IPS DF 6.9 (cell line): ENCODE measurements at regions not wholly inside any gene's neighbourhood (a gene's known extent, or its start where the extent isn't known, plus 50 kb on each side); places are given as distances from the start of the nearest gene placed in this dataset.

Experiments used
- DNase-seq: peaks from one replicate; pipeline ENCODE4 v3.0.0-alpha.2; 2013; ENCODE audit warnings: low read depth, low spot score
- H3K27ac ChIP-seq: one replicate; pipeline ENCODE4 v1.5.1; 2013; ENCODE audit warnings: low read length, control low read depth
- H3K27me3 ChIP-seq: 2 replicates; pipeline ENCODE4 v1.6.1; 2013; ENCODE audit warnings: mild to moderate bottlenecking, low read length; ENCODE audit not compliant: control insufficient read depth, insufficient read depth
- H3K36me3 ChIP-seq: 2 replicates; pipeline ENCODE4 v1.6.1; 2013; ENCODE audit warnings: low read length; ENCODE audit not compliant: control insufficient read depth, insufficient read depth
- H3K4me1 ChIP-seq: 2 replicates; pipeline ENCODE4 v1.6.1; 2013; ENCODE audit warnings: low read length; ENCODE audit not compliant: control insufficient read depth, insufficient read depth
- H3K4me3 ChIP-seq: 2 replicates; pipeline ENCODE4 v1.5.1; 2013; ENCODE audit warnings: mild to moderate bottlenecking, low read length
- H3K9me3 ChIP-seq: 2 replicates; pipeline ENCODE4 v1.6.1; 2013; ENCODE audit warnings: low read length, inconsistent platforms; ENCODE audit not compliant: control insufficient read depth, insufficient read depth
- WGBS: extraction: QIAGEN DNeasy Blood & Tissue Kit; methylation state at CpG from one replicate; pipeline ENCODE4 v1.1.7; 2013; ENCODE audit warnings: mixed read lengths, missing lambda C conversion rate; ENCODE audit not compliant: insufficient read length, insufficient coverage; 5-methylcytosine and 5-hydroxymethylcytosine counted together

DNA sequence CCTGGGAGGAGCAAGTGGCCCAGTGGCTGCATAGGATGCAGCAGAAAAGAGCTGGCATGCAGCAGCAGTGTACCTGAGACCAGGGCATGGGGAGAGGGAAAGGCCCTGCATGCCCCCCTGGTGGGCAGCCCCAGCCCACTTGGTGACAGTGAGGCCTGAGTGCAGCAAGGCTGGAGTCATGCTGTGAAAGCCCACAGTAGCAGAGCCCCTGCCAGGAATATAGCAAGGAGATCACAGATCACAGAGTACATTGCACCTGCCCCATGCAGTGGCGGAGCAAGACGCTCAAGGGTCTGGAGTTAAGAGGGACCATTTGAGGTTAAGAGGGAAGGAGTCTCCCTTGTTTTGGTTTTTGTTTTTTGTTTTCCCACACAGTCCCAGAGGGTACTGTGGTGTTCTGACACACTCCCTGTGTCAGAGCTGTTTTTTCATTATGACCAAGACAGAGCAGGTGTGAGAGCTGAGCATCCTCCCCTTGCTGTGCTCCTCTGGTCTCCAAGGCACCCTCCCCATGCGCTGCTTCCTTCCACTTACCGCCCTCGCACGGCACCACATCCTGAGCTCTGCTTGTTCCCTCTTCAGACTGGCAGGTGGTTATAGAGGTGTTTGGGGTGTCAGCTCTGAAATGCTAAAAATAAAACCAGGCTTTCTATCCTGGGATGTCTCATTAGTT is 85.0 kb upstream of the UBL3 start:
- no peak overlapping the region for H3K27ac ChIP-seq
- H3K36me3 ChIP-seq: no peaks in the 10 kb centered on the region
- no peaks in the 10 kb centered on the region for H3K27me3 ChIP-seq
- H3K9me3 ChIP-seq: no peaks in the 10 kb centered on the region
- H3K4me1 ChIP-seq: 0 out of 2 replicates have a peak, but pooled peaks cover 1% of the 10 kb centered on the region
- no peak overlapping the region for H3K4me3 ChIP-seq
- DNase-seq: no peak
- no CpG with 5 or more reads among the region's 6 CpGs for WGBS

DNA sequence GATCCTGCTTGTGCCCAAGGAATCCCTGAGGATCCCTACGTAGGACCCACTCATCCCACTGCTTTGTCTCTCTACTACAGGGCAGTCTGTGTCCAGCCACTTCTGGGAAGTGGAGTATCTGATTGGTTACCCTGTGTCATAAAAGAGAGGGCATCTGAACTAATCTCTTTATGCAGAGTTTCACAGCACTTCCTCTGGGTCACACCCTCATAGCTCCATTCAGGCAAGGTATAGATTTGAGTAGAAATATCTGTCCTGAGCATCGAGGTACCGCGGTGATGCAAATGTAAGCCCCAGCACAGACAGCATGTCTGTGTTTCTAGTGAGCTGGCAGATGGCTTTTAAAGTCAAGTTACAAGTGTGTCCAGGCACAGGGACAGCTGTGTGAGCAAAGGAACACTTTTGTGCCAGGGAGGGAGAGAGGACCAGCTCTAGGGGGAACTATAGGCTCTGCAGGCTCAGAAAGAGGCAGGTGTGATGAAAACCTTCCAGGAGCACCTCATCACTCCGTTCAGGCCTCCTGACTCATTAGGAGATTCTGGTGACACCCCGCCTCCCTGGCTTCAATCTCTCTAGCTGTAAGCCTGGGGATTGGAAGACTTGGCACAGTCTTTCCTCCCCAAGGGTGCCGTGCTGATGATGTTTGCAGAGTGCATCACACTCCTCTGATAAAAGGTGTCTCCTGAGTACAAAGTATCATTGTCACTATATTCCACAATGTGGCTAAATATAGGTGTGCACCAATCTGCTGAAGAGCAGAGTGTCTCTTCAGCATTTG is 84.3 kb upstream of the UBL3 start:
- Histone ChIP-seq H3K4me1 (0 out of 2 replicates have a peak, but pooled peaks cover 1% of the 10 kb centered on the region), H3K9me3 (no peaks in the 10 kb centered on the region), H3K36me3 (no peaks in the 10 kb centered on the region), H3K27me3 (no peaks in the 10 kb centered on the region), H3K4me3 (no peak overlapping the region), H3K27ac (no peak overlapping the region)
- no peak for DNase-seq
- no CpG with 5 or more reads among the region's 7 CpGs for WGBS

DNA sequence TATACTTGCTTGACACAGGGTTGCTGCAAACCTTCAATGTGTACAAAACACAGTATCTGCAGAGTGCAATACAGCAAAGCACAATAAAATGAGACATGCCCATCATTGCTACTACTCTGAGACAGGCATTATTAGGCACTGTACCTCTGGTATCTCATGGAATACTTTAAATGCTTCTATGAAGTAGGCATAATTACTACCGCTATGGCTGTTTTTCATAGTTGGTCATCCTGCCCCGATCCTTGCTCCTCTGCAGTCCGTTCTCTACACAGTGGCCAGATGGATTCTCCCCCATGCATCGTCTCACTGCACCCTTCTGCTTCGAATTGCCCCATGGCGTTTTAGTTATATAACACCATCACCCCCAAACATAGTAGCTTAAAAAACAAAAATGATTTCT is 83.0 kb upstream of the UBL3 start:
- no peaks in the 10 kb centered on the region for H3K9me3 ChIP-seq
- H3K27me3 ChIP-seq: no peaks in the 10 kb centered on the region
- no peaks in the 10 kb centered on the region for H3K36me3 ChIP-seq
- H3K4me1 ChIP-seq: no peaks in the 10 kb centered on the region
- no peak for DNase-seq
- H3K4me3 ChIP-seq: no peak overlapping the region
- H3K27ac ChIP-seq: no peak overlapping the region
- WGBS: no CpG with 5 or more reads among the region's 6 CpGs

DNA sequence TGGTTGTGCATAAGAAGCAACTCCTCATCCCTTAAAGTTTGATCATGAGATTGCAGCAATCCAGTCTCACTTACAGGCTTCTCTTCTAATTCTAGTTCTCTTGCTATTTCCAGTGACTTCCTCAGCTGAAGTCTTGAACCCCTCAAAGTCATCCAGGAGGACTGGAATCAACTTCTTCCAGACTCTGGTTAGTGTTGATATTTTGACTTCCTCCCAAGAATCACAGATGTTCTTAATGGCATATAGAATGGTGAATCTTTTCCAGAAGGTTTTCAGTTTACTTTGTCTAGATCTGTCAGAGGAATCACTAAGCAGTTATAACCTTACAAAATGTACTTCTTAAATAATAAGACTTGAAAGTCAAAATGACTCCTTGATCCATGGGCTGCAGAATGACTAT is 81.3 kb upstream of the UBL3 start:
- Histone ChIP-seq H3K36me3 (no peaks in the 10 kb centered on the region), H3K4me1 (no peaks in the 10 kb centered on the region), H3K9me3 (no peaks in the 10 kb centered on the region), H3K4me3 (no peak overlapping the region), H3K27me3 (no peaks in the 10 kb centered on the region), H3K27ac (no peak overlapping the region)
- no peak for DNase-seq

DNA sequence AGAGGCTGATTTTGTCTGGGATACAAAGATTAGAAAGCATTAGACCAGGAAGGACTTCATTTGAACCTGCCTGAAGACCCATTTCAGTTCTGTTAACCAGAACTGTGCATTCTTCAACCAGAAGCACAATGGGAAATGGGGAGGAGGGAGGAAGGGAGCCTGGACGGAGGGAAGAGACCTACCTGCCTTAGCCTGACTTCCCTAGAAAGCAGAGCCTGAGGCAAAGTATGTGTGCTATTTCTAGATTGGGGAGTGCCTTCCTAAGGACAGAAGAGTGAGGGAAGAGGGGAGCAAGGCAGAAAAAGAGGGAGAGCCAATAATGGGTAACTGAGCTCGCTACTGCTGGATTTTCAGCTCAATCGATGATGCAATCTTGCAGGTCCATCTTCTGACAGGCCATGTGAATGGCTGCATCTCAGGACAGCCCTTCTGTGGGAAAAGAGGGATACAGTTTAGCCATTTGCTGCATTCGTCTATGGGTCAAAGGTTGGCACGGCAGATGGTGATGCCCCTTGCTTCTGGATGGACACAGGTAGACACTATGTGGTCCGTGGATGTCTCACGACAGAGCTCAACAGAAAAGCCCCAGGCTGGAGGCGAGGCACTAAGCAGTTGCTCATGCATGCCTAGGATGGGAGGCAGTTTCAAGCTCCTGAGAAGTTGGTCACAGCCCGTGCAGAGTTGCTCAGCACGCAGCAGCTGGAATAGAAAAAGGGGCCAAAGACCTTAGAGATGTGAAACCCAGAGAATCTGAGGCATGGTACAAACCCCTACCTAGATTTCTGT is 78.8 kb upstream of the UBL3 start:
- H3K27ac ChIP-seq: no peak overlapping the region
- no peaks in the 10 kb centered on the region for H3K4me1 ChIP-seq
- no CpG with 5 or more reads among the region's 10 CpGs for WGBS
- no peak for DNase-seq
- no peaks in the 10 kb centered on the region for H3K9me3 ChIP-seq
- H3K4me3 ChIP-seq: no peak overlapping the region
- H3K36me3 ChIP-seq: no peaks in the 10 kb centered on the region
- H3K27me3 ChIP-seq: no peaks in the 10 kb centered on the region

DNA sequence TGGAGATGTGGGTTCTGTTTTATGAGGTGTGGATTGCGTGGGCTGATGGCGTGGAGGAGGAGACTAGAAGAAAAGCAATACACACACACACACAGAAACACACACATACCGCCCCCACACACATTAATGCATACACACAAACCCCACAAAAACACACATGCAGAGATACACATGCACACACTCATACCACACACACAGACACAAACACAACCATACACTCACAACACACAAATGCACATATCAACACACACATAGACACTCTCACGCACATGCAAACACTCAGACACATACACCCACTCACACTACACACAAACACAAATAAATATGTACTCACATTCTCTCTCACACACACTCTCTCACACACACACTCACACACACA is 75.7 kb upstream of the UBL3 start:
- no peak overlapping the region for H3K4me3 ChIP-seq
- H3K27ac ChIP-seq: no peak overlapping the region
- 100% methylated on average over 1 of the region's 4 CpGs for WGBS

DNA sequence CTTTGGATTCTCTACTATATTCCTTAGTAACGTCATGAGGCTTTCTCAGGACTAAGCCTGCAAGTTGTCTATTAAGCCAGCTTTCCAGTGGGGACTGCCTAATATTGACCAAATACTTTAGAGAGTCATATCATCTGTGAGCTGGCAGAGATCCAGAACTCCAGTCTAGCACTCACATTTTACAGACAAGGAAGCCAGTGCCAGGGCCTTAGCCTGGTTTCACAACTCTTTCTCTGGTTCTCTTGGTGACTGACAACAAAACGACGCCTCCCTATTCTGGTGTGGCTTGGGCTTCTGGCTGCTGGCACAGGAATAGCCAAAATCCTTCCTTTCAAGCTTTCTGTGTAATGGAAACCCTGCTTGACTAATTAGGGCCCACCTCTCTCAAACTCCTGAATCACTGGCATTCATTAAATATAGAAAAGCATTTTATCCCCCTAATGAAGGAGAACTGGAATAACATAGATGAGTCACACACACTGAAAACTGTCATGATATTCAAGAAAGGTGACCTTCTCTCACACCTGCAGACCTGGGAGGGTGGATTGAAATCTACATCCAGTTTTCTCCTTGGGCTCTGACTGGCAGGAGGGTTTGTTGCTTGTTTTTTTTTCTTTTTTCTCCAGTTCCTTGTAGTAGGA is 75.2 kb upstream of the UBL3 start:
- Histone ChIP-seq H3K4me3 (no peak overlapping the region), H3K36me3 (no peaks in the 10 kb centered on the region), H3K9me3 (no peaks in the 10 kb centered on the region), H3K27ac (no peak overlapping the region), H3K4me1 (peaks cover 1% of the 10 kb centered on the region; the same call in 1 of the 2 replicates), H3K27me3 (no peaks in the 10 kb centered on the region)
- no CpG with 5 or more reads among the region's 3 CpGs for WGBS
- DNase-seq: no peak

More for the DNA sequence above, 75.7 kb upstream of the UBL3 start:
- Histone ChIP-seq H3K9me3 (no peaks in the 10 kb centered on the region), H3K4me1 (peaks cover 1% of the 10 kb centered on the region; the same call in 1 of the 2 replicates), H3K27me3 (no peaks in the 10 kb centered on the region), H3K36me3 (no peaks in the 10 kb centered on the region)
- no peak for DNase-seq

DNA sequence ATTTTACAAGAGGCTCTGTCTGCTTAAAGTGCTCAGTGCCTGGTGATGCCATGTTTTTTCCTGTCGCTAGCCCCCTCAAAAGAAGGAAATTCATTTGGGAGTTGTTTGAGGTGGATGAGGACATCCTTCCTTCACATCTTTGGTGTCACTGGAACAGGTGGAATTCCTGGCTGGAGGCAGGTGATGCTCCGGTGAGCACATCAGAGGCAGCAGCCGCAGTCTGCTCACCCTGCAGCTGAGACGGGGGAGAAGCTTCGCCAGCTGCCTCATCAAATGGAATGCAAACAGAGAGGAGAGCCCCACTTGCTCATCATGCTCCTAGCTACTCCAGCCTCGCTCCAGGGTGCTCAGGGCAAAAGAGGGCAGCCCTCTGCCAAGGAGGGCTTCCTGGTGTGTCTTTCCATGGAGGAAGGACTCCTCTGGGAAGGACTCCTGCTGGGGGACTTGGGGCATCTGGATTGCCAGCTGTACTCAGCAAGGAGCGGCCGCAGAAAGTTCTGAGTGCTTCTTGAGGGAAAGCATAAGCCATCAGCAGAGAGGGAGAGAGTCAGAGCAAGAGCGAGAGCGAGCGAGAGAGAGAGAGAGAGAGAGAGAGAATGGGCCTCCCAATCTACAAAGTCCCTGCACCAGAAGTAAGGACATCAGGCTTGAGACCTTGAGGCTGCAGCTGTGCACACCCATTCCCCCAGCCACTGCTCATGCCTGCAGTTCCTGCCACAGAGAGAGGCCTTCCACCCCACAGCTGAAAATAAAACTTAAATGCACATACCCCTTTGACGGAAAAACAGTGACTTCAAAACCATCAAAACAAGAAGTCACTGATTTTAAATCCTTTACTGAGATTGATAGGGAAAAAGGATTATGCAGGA is 74.3 kb upstream of the UBL3 start:
- H3K4me1 ChIP-seq: peaks cover 1% of the 10 kb centered on the region; the same call in 1 of the 2 replicates
- no CpG with 5 or more reads among the region's 12 CpGs for WGBS
- DNase-seq: no peak
- H3K36me3 ChIP-seq: no peaks in the 10 kb centered on the region
- H3K27ac ChIP-seq: no peak overlapping the region
- H3K4me3 ChIP-seq: no peak overlapping the region
- no peaks in the 10 kb centered on the region for H3K27me3 ChIP-seq
- H3K9me3 ChIP-seq: no peaks in the 10 kb centered on the region

DNA sequence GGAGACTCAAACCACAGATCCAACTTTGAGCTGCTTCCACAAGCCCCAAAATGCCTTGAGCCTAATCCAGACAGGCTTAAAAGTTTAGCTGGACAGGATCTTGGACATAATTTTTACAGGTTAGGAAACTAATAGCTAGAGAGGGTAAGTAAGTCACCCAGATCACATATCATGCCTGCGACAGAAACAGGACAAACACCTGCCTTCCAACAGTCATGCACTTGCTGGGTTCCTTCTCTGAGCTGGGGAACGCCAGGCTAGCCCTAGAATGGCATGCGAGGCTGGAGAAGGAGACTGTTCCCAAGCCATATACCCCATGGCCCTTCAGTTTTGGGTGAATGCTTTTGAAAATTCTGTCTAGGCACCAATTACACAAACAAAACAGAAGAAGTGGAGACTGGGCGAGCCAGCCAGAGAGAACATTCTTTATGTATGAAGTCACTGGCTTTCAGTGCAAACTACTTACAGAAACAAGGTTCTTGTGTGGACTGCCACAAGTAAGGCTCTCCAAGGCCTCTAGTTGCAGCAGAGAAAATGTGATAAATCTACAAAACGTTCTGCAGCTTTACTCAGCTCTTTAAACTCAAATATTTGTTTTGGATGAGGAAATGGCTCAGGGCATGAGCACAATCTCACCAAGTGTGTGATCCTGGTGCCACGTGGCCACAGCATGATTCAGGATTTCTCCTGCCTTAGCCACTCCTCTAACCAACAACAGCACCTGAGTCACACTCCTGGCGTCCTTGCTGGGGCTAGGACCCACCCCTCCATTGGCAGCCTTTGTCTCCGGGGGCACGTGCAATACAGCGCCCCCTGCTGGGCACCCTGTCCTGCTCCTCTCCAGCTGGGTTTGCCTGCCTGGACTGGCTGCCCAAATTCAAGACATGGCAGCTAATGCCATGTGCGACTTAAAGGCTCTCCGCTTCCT is 73.4 kb upstream of the UBL3 start:
- DNase-seq: peak; percentile 54
- no peak overlapping the region for H3K27ac ChIP-seq
- no CpG with 5 or more reads among the region's 12 CpGs for WGBS
- no peaks in the 10 kb centered on the region for H3K36me3 ChIP-seq
- H3K4me3 ChIP-seq: no peak overlapping the region
- no peaks in the 10 kb centered on the region for H3K27me3 ChIP-seq
- peaks cover 1% of the 10 kb centered on the region; the same call in 1 of the 2 replicates for H3K4me1 ChIP-seq
- H3K9me3 ChIP-seq: no peaks in the 10 kb centered on the region
